SK-N-SH (cell line): ENCODE measurements at regions not wholly inside any gene's neighbourhood (a gene's known extent, or its start where the extent isn't known, plus 50 kb on each side); places are given as distances from the start of the nearest gene placed in this dataset.

ENCODE experiments used
- CTCF ChIA-PET: fragments of 300-600, 350-600 bp; formaldehyde crosslinking; extraction: SDS; loops from one replicate; lab custom pipeline; 2021; lab: Yijun Ruan, JAX
- POLR2A ChIA-PET: fragments of 350-600 bp; sonication (Branson Sonifier 250); formaldehyde crosslinking; extraction: SDS; loops from one replicate; lab custom pipeline; 2020; ENCODE audit warnings: antibody characterized with exemption, inconsistent platforms; lab: Yijun Ruan, JAX
- DNase-seq: peaks from one replicate; pipeline ENCODE4 v3.0.0; 2012
- H2AFZ ChIP-seq: fragments of 200-600 bp; sonication (generic); 2 replicates; pipeline ENCODE4 v1.8.1; 2016; ENCODE audit warnings: antibody characterized with exemption, mild to moderate bottlenecking, low read depth
- H3F3A ChIP-seq: fragments of 200-600 bp; sonication (generic); replicated peaks from 2 replicates; pipeline ENCODE3; 2016; ENCODE audit warnings: antibody characterized with exemption, mild to moderate bottlenecking; ENCODE audit not compliant: insufficient read depth
- H3K27ac ChIP-seq, 2 experiments: fragments of 200-500 bp in 1 of 2; fragments of 200-600 bp in 1 of 2; sonication (Bioruptor generic) in 1 of 2; sonication (generic), shearing (Covaris generic) in 1 of 2; 2 replicates each; pipeline versions ENCODE4 v1.5.1 to v1.6.1; 2014 to 2016; ENCODE audit warnings: low read depth in 2 of 2, inconsistent platforms in 1 of 2, low read length in 1 of 2, mild to moderate bottlenecking in 1 of 2, mixed read lengths in 1 of 2
- H3K27me3 ChIP-seq: fragments of 200-600 bp; sonication (generic), shearing (Covaris generic); 2 replicates; pipeline ENCODE4 v1.6.1; 2016; ENCODE audit warnings: mixed run types; ENCODE audit not compliant: insufficient read depth
- H3K36me3 ChIP-seq, 2 experiments: fragments of 200-500 bp in 1 of 2; fragments of 200-600 bp in 1 of 2; sonication (Bioruptor generic) in 1 of 2; sonication (generic) in 1 of 2; replicated peaks in 1 of 2; 2 replicates each; pipeline versions ENCODE3 to v1.5.1; 2014 to 2016; ENCODE audit warnings: low read length in 1 of 2, mild to moderate bottlenecking in 1 of 2; ENCODE audit not compliant: insufficient read depth in 2 of 2, control insufficient read depth in 1 of 2
- H3K4me1 ChIP-seq, 2 experiments: fragments of 200-500 bp in 1 of 2; fragments of 200-600 bp in 1 of 2; sonication (Bioruptor generic) in 1 of 2; sonication (generic), shearing (Covaris generic) in 1 of 2; 2 replicates each; pipeline versions ENCODE4 v1.5.1 to v1.6.1; 2014 to 2016; ENCODE audit warnings: low read depth in 1 of 2, low read length in 1 of 2, mixed run types in 1 of 2; ENCODE audit not compliant: insufficient read depth in 2 of 2, control insufficient read depth in 1 of 2
- H3K4me2 ChIP-seq: fragments of 200-600 bp; sonication (generic), shearing (Covaris generic); 2 replicates; pipeline ENCODE4 v1.6.1; 2017; ENCODE audit warnings: mixed run types
- H3K4me3 ChIP-seq, 2 experiments: fragments of 200-500 bp in 1 of 2; fragments of 200-600 bp in 1 of 2; sonication (Bioruptor generic) in 1 of 2; sonication (generic), shearing (Covaris generic) in 1 of 2; 2 replicates each; pipeline versions ENCODE4 v1.5.1 to v1.8.1; 2014 to 2016; ENCODE audit warnings: low read depth in 2 of 2, inconsistent platforms in 1 of 2, low read length in 1 of 2, mild to moderate bottlenecking in 1 of 2, mixed read lengths in 1 of 2, moderate library complexity in 1 of 2
- H3K79me2 ChIP-seq: fragments of 200-600 bp; sonication (generic); 2 replicates; pipeline ENCODE4 v1.8.1; 2017; ENCODE audit warnings: mild to moderate bottlenecking; ENCODE audit not compliant: insufficient read depth
- H3K9ac ChIP-seq: fragments of 200-600 bp; sonication (generic); 2 replicates; pipeline ENCODE4 v1.6.1; 2017; ENCODE audit warnings: mixed run types
- H3K9me2 ChIP-seq: fragments of 200-600 bp; sonication (generic); 2 replicates; pipeline ENCODE4 v1.6.1; 2017; ENCODE audit warnings: mixed run types
- H3K9me3 ChIP-seq: fragments of 200-600 bp; sonication (generic); 2 replicates; pipeline ENCODE4 v1.6.1; 2017; ENCODE audit warnings: mixed run types, mild to moderate bottlenecking, moderate library complexity
- H4K20me1 ChIP-seq: fragments of 200-600 bp; sonication (generic); 2 replicates; pipeline ENCODE4 v1.6.1; 2017; ENCODE audit warnings: mild to moderate bottlenecking, mixed run types; ENCODE audit not compliant: insufficient read depth
- ELF1 ChIP-seq: IDR thresholded peaks from 2 replicates; pipeline ENCODE4 v1.4.0; 2012
- EP300 ChIP-seq, 2 experiments: IDR thresholded peaks; 2 replicates each; pipeline versions ENCODE4 v1.4.0 to v1.6.1; 2012; ENCODE audit warnings: borderline replicate concordance in 1 of 2, low read depth in 1 of 2, low read length in 1 of 2
- FOXM1 ChIP-seq: IDR thresholded peaks from 2 replicates; pipeline ENCODE4 v1.4.0; 2012; ENCODE audit warnings: low read depth, mild to moderate bottlenecking
- GABPA ChIP-seq: IDR thresholded peaks from 2 replicates; pipeline ENCODE4 v1.4.0; 2012; ENCODE audit warnings: low read depth, mild to moderate bottlenecking
- GATA2 ChIP-seq: sonication (generic); formaldehyde crosslinking; IDR thresholded peaks from 2 replicates; pipeline ENCODE4 v1.5.0; 2020; ENCODE audit warnings: mild to moderate bottlenecking, missing genetic modification reagents
- RAD21 ChIP-seq: IDR thresholded peaks from 2 replicates; pipeline ENCODE4 v1.6.1; 2012; ENCODE audit warnings: mild to moderate bottlenecking, low read length
- USF1 ChIP-seq: IDR thresholded peaks from 2 replicates; pipeline ENCODE4 v1.4.0; 2012; ENCODE audit warnings: low read depth, borderline replicate concordance
- YY1 ChIP-seq: IDR thresholded peaks from 2 replicates; pipeline ENCODE4 v1.4.0; 2012; ENCODE audit warnings: low read depth, mild to moderate bottlenecking
- ZBTB33 ChIP-seq: IDR thresholded peaks from 2 replicates; pipeline ENCODE4 v1.4.0; 2012; ENCODE audit warnings: low read depth, borderline replicate concordance
- WGBS: methylation state at CpG from one replicate; pipeline ENCODE4 v1.1.6; 2017; ENCODE audit warnings: low lambda C conversion rate; 5-methylcytosine and 5-hydroxymethylcytosine counted together

- WGBS = 40% methylated on average over 3 of the region's 3 CpGs
- DNase-seq = no peak
- H4K20me1 ChIP-seq = no peaks in the 10 kb centered on the region
- H3K9me3 ChIP-seq = no peaks in the 10 kb centered on the region
- H3K9ac ChIP-seq = no peak overlapping the region
- no peaks in the 10 kb centered on the region for H3K27me3 ChIP-seq
- no peaks in the 10 kb centered on the region for H3F3A ChIP-seq
- H3K4me2 ChIP-seq = no peak overlapping the region
- no peaks in the 10 kb centered on the region for H3K36me3 ChIP-seq
- peaks cover 0 to 2% of the 10 kb centered on the region in 2 experiments; a peak in 1 of 4 replicates for H3K4me1 ChIP-seq
- TF ChIP-seq ELF1 = no peak
- TF ChIP-seq RAD21 = no peak
- TF ChIP-seq USF1 = no peak
- TF ChIP-seq, all 33 proteins: peak for 0
- no peak overlapping the region for H2AFZ ChIP-seq
- ChIA-PET CTCF (no interaction called here), POLR2A (no interaction called here)
- H3K27ac ChIP-seq = no peak overlapping the region
- no peak overlapping the region for H3K4me3 ChIP-seq
- H3K79me2 ChIP-seq = no peaks in the 10 kb centered on the region
- no peaks in the 10 kb centered on the region for H3K9me2 ChIP-seq
These were observed 451.6 kb downstream of the TLE1 start for GRCh38 chr9:81237565-81238231.

- Histone ChIP-seq H3F3A (no peaks in the 10 kb centered on the region), H3K9ac (no peak overlapping the region), H2AFZ (no peak overlapping the region), H3K27ac (peak overlapping the region in 1 of 2 experiments; percentile 2; a peak in 1 of 4 replicates), H3K9me2 (no peaks in the 10 kb centered on the region), H3K4me1 (peaks cover 0 to 2% of the 10 kb centered on the region in 2 experiments; a peak in 1 of 4 replicates), H3K36me3 (no peaks in the 10 kb centered on the region), H3K79me2 (no peaks in the 10 kb centered on the region), H3K4me3 (no peak overlapping the region), H3K27me3 (no peaks in the 10 kb centered on the region), H3K4me2 (no peak overlapping the region), H3K9me3 (no peaks in the 10 kb centered on the region), H4K20me1 (no peaks in the 10 kb centered on the region)
- WGBS = 42% methylated on average over 6 of the region's 6 CpGs
- CTCF ChIA-PET = interaction anchor here (1.2 kb wide), 1 partner anchor 30 kb away, joined by 3 read pairs; no protein-coding TSS in a partner anchor
- no peak for DNase-seq
- TF ChIP-seq GABPA = no peak
- no peak for TF ChIP-seq YY1
- no peak for TF ChIP-seq FOXM1
- TF ChIP-seq USF1 = no peak
- peak in 1 of 2 experiments; percentile 50; a peak in 2 of 4 replicates for TF ChIP-seq EP300 (IDR thresholded peaks at IDR 0.05; ENCODE audit: borderline replicate concordance in 1 of 2, low read depth in 1 of 2, low read length in 1 of 2)
- TF ChIP-seq ZBTB33 = no peak
- peak; percentile 56 for TF ChIP-seq GATA2 (CRISPR knock-in tag)
- POLR2A ChIA-PET = no interaction called here
These were observed 454.3 kb downstream of the TLE1 start for GRCh38 chr9:81234924-81235610.
